Activated naive CD8-positive, alpha-beta T cell treated with anti-CD3 and anti-CD28 coated beads for 36 hours (primary cell): ENCODE measurements at regions not wholly inside any gene's neighbourhood (a gene's known extent, or its start where the extent isn't known, plus 50 kb on each side); places are given as distances from the start of the nearest gene placed in this dataset.

Experiments
- DNase-seq: peaks from one replicate; pipeline ENCODE4 v3.0.0; 2021
- H3K27ac Mint-ChIP-seq: one replicate; pipeline ENCODE4 v1.8.0; 2022; ENCODE audit warnings: mild to moderate bottlenecking, moderate library complexity, mixed read lengths
- H3K27me3 Mint-ChIP-seq: one replicate; pipeline ENCODE4 v1.8.0; 2022; ENCODE audit warnings: mild to moderate bottlenecking, mixed read lengths
- H3K36me3 Mint-ChIP-seq: one replicate; pipeline ENCODE4 v1.8.0; 2021; ENCODE audit warnings: mild to moderate bottlenecking, mixed read lengths
- H3K4me1 Mint-ChIP-seq: one replicate; pipeline ENCODE4 v1.8.0; 2021; ENCODE audit warnings: mixed read lengths
- H3K4me3 Mint-ChIP-seq: one replicate; pipeline ENCODE4 v1.8.0; 2022; ENCODE audit warnings: mild to moderate bottlenecking, moderate library complexity, mixed read lengths
- H3K9me3 Mint-ChIP-seq: one replicate; pipeline ENCODE4 v1.8.0; 2022; ENCODE audit warnings: mixed read lengths

GRCh38 chr3:139095803-139096466 lies 51.2 kb upstream of the PRR23C start:
- Mint-ChIP-seq H3K27me3 (peaks cover 33% of the 10 kb centered on the region), H3K9me3 (peaks cover 6% of the 10 kb centered on the region)
- no peak for DNase-seq

DNA sequence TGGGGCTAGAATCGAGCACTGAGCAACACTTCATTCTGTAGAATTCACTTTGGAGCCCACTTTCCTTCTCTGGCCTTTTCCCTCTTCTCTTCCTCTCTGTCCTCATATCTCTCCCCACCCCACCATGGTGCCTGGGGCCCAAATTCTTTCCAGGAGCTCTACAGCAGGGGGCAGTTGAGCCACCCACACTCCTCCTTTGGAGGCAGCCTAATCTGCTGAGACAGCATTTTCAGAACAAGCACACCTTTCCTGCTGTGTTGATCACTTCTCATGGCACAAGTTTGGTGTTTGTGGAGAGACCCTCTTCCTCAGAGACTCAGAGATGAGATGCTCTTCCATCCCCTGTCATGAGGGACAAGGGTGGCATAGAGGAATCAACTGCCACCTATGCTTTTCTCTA lies 52.0 kb upstream of the PRR23C start:
- no peaks in the 10 kb centered on the region for H3K4me1 Mint-ChIP-seq
- no peak overlapping the region for H3K27ac Mint-ChIP-seq
- peaks cover 29% of the 10 kb centered on the region for H3K27me3 Mint-ChIP-seq
- no peak overlapping the region for H3K4me3 Mint-ChIP-seq
- DNase-seq: no peak
- H3K36me3 Mint-ChIP-seq: no peaks in the 10 kb centered on the region
- peaks cover 6% of the 10 kb centered on the region for H3K9me3 Mint-ChIP-seq

More at GRCh38 chr3:139095803-139096466, 51.2 kb upstream of the PRR23C start:
- no peak overlapping the region for H3K27ac Mint-ChIP-seq
- no peak overlapping the region for H3K4me3 Mint-ChIP-seq
- H3K4me1 Mint-ChIP-seq: no peaks in the 10 kb centered on the region
- H3K36me3 Mint-ChIP-seq: no peaks in the 10 kb centered on the region

DNA sequence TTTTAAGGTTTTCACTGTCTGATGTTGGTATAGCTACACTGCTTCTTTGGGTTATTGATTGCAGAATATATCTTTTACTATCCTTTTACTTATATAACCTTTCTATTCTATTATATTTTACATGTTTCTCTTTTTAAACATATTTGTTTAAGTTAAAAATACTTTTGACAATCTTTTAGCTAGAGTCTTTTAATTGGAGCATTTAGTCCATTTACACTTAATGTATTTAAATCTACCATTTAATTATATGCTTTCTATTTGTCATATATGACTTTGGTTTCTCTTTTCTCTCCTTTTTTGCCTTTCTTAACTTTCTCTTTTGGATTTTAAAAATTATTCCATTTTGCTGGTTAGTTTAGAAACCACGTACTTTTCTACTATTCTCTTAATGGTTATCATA lies 53.7 kb upstream of the PRR23C start:
- no peaks in the 10 kb centered on the region for H3K9me3 Mint-ChIP-seq
- no peaks in the 10 kb centered on the region for H3K36me3 Mint-ChIP-seq
- H3K27ac Mint-ChIP-seq: no peak overlapping the region
- H3K27me3 Mint-ChIP-seq: peaks cover 19% of the 10 kb centered on the region
- H3K4me1 Mint-ChIP-seq: no peaks in the 10 kb centered on the region
- no peak overlapping the region for H3K4me3 Mint-ChIP-seq
- DNase-seq: no peak

DNA sequence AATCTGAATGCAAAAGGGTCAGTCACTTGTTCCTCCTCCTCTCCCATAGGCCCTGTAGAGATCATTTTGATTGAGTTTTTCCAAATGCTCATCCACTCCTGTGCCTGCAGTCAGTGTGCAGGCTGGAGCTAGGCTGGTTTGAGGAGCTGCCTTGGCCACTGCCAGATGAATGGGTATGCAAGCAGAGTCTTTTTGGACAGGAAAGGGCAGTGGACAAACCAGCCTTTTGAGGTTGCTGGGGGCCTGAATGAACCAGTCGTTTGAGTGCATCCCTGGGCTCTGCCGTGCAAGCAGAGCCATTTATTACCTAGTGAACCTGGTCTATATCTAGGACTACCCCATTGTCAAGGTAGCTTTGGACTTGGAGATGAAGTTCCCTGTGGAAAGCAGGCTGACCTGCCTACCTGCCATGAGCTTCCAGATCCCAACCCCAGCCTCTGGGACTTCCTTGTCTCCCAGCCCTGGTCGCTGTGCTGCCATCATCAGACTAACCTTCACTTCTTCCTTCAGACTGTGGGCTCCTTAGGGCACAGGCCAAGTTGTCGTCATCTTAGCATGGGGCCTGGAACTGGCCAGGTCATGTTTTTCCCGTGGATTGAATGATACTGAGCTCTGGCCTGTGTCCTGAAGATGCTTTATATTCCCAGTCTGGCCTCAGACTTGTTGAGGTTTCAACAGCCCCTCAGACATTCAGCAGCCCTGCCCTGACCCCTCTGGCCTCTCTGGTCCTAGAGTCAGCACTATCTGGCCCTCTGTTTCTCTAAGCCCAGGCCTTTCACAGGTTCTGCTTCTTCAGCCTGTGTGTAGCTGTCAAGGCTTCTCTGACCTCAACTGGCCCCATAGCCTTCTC lies 55.5 kb upstream of the PRR23C start:
- no peak for DNase-seq
- no peaks in the 10 kb centered on the region for H3K4me1 Mint-ChIP-seq
- no peaks in the 10 kb centered on the region for H3K36me3 Mint-ChIP-seq
- H3K9me3 Mint-ChIP-seq: no peaks in the 10 kb centered on the region
- H3K27me3 Mint-ChIP-seq: peaks cover 14% of the 10 kb centered on the region
- no peak overlapping the region for H3K27ac Mint-ChIP-seq
- no peak overlapping the region for H3K4me3 Mint-ChIP-seq

DNA sequence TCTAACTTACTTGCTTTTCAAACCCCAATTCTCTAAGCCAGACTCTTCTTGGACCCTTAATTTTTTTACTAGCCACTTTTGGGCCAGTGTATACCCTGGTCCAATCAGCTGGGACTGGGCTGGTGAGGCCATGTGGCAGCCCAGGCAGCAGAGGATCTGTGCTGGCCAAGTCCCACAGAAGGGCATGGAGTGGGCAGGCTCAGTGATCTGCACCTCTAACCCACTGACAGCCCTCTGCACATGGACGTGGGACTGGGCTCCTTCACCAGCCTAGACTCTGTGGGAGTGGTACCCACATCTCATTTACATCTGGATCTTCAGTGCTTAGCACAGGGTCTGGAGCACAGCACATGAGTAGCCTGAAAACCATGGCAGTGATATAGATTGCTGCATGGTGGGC lies 56.1 kb upstream of the PRR23C start:
- DNase-seq: no peak
- H3K4me1 Mint-ChIP-seq: no peaks in the 10 kb centered on the region
- H3K36me3 Mint-ChIP-seq: no peaks in the 10 kb centered on the region
- H3K27ac Mint-ChIP-seq: no peak overlapping the region
- no peaks in the 10 kb centered on the region for H3K9me3 Mint-ChIP-seq
- peaks cover 14% of the 10 kb centered on the region for H3K27me3 Mint-ChIP-seq
- no peak overlapping the region for H3K4me3 Mint-ChIP-seq

DNA sequence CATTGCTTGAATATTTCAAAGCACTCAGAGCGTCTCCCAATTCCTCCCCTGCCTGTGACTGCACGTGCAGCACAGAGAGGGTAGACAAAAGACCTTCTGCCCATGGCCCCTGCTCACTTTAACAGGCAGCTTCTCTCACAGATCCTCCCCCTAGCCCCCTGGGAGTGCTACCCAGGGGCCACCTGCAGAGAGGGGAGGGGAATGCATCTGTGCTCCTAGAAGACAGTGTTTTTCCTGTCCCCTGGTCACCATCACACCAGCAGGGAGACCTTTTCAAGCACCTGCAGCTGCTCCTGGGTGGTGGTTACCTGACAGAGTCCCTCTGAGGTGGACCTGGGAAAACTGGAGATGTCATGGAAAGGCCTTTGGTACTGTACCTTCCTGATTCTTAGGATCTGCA lies 56.7 kb upstream of the PRR23C start:
- no peaks in the 10 kb centered on the region for H3K9me3 Mint-ChIP-seq
- peaks cover 14% of the 10 kb centered on the region for H3K27me3 Mint-ChIP-seq
- no peak overlapping the region for H3K27ac Mint-ChIP-seq
- no peaks in the 10 kb centered on the region for H3K4me1 Mint-ChIP-seq
- no peaks in the 10 kb centered on the region for H3K36me3 Mint-ChIP-seq
- DNase-seq: no peak
- no peak overlapping the region for H3K4me3 Mint-ChIP-seq

GRCh38 chr3:139103484-139103883 lies 58.8 kb upstream of the PRR23C start:
- Mint-ChIP-seq H3K27ac (no peak overlapping the region), H3K4me3 (no peak overlapping the region), H3K4me1 (no peaks in the 10 kb centered on the region), H3K36me3 (no peaks in the 10 kb centered on the region), H3K27me3 (peaks cover 6% of the 10 kb centered on the region), H3K9me3 (no peaks in the 10 kb centered on the region)
- no peak for DNase-seq

- no peaks in the 10 kb centered on the region for H3K9me3 Mint-ChIP-seq
- no peak overlapping the region for H3K4me3 Mint-ChIP-seq
- H3K4me1 Mint-ChIP-seq: no peaks in the 10 kb centered on the region
- peaks cover 3% of the 10 kb centered on the region for H3K27me3 Mint-ChIP-seq
- H3K36me3 Mint-ChIP-seq: no peaks in the 10 kb centered on the region
- no peak for DNase-seq
- no peak overlapping the region for H3K27ac Mint-ChIP-seq
These were observed 59.4 kb upstream of the PRR23C start for GRCh38 chr3:139104062-139104461.

- Mint-ChIP-seq H3K36me3 (no peaks in the 10 kb centered on the region), H3K27me3 (no peaks in the 10 kb centered on the region), H3K27ac (no peak overlapping the region), H3K4me1 (peaks cover 2% of the 10 kb centered on the region), H3K9me3 (no peaks in the 10 kb centered on the region), H3K4me3 (no peak overlapping the region)
- DNase-seq: no peak
These were observed 60.5 kb upstream of the PRR23C start for GRCh38 chr3:139105154-139105702.

DNA sequence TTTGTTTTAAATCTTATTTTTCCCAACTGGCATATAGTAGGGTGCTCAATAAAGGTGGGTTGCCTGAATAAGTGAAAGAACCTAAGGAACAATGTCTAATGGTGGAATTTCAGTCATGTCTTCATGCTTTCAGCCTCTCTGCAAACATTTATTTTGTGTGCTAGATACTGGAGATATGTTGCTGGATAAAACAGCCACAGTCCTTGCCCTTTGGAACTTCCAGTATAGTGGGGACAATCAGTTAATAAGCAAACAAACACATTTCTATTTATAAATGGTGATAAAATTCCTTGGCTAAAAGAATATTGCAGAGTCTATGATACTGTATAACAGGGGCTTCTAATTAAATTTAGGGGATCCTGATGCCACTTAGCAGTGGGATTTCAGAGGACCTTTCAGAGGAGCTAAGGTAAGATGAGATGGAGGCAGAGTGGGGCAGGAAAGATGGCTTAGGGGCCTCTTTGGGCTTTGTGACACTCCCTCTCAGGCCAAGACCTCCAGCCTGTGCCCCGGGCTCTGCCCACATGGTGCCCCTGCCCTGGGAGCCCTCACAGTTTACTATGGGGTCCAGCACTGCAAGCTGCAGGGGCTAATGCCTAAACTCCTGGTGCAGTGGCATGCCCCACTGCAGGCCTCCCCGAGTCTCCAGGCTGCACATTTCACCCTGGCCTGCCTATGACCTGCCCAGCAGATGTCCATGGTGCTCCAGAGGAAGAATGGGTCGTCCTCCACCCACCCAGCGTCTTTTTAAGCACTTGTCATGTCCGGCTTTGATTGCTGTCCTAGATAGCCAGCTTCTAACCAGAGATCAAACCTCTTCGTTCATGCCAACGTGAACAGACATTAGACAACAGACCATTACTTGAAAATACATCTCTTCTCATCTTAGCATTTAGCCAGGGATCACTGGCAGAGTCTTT lies 61.6 kb upstream of the PRR23C start:
- H3K4me1 Mint-ChIP-seq: peaks cover 4% of the 10 kb centered on the region
- no peak overlapping the region for H3K27ac Mint-ChIP-seq
- H3K27me3 Mint-ChIP-seq: peaks cover 4% of the 10 kb centered on the region
- no peak overlapping the region for H3K4me3 Mint-ChIP-seq
- H3K36me3 Mint-ChIP-seq: no peaks in the 10 kb centered on the region
- no peaks in the 10 kb centered on the region for H3K9me3 Mint-ChIP-seq
- DNase-seq: no peak

DNA sequence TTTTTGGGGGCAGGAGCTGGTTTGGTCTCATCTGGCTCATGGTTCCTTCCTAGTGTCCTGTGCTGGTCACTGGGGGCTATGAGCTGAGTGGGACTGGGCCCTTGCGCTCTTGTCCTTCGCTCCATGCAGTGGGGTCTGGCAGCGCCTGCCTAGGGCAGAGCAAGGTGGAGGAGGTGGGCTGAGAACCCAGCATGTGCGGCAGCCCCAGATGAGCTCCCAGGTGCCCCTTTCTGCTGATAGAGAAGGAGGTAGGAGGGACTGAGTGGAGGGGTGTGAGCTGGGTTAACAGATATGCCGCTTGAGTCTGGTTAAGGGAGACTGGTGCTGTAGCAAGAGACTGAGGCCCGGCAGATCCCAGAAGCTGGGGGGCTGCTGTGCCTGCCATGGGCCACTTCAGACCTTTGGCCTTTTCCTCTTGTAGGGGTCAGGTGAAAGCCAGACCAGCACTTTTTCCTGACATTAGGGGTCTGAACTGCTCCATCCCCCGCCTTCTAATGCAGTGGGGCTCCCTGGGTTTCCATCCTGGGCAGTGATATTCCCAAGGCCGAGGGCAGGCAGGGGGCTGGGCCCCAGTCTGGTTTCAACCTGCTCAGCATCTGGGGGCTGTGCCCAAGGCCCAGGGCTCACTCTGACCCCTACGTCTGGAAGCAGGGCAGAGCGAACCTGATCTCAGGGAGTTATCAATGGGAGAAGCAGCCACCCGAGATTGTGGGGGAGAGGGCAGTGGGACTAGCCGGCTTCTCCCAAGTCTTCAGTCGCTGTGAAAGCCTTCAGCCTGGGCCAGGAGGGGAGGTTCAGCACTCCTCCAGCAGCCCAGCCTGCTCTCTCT lies 62.9 kb upstream of the PRR23C start:
- Mint-ChIP-seq H3K36me3 (no peaks in the 10 kb centered on the region), H3K9me3 (no peaks in the 10 kb centered on the region), H3K27me3 (peaks cover 18% of the 10 kb centered on the region), H3K27ac (no peak overlapping the region), H3K4me1 (peaks cover 7% of the 10 kb centered on the region), H3K4me3 (no peak overlapping the region)
- DNase-seq: no peak

- Mint-ChIP-seq H3K4me1 (peaks cover 7% of the 10 kb centered on the region), H3K36me3 (no peaks in the 10 kb centered on the region), H3K27ac (no peak overlapping the region), H3K27me3 (peaks cover 19% of the 10 kb centered on the region), H3K4me3 (no peak overlapping the region), H3K9me3 (no peaks in the 10 kb centered on the region)
- no peak for DNase-seq
These were observed 63.7 kb upstream of the PRR23C start for GRCh38 chr3:139108253-139108969.

- Mint-ChIP-seq H3K4me1 (peaks cover 7% of the 10 kb centered on the region), H3K27me3 (peaks cover 19% of the 10 kb centered on the region), H3K4me3 (no peak overlapping the region), H3K36me3 (no peaks in the 10 kb centered on the region), H3K27ac (no peak overlapping the region), H3K9me3 (no peaks in the 10 kb centered on the region)
- no peak for DNase-seq
These were observed 64.6 kb upstream of the PRR23C start for GRCh38 chr3:139109271-139109670.
